Brain microvascular endothelial cell (primary cell): ENCODE measurements at regions not wholly inside any gene's neighbourhood (a gene's known extent, or its start where the extent isn't known, plus 50 kb on each side); places are given as distances from the start of the nearest gene placed in this dataset.

Experiments
- DNase-seq: peaks from one replicate; pipeline ENCODE4 v3.0.0-alpha.2; 2020
- H3K27ac ChIP-seq: fragments of 250-450 bp; sonication (Bioruptor Pico); 2 replicates; pipeline ENCODE4 v1.5.1; 2020; ENCODE audit warnings: mild to moderate bottlenecking, moderate library complexity
- H3K27me3 ChIP-seq: fragments of 250-450 bp; sonication (Bioruptor Pico); replicated peaks from 2 replicates; pipeline ENCODE4 v1.5.1; 2020; ENCODE audit warnings: mild to moderate bottlenecking
- H3K36me3 ChIP-seq: fragments of 250-450 bp; sonication (Bioruptor Pico); replicated peaks from 2 replicates; pipeline ENCODE4 v1.5.1; 2020; ENCODE audit warnings: mild to moderate bottlenecking
- H3K4me3 ChIP-seq: 2 replicates; pipeline ENCODE4 v1.5.1; 2011; ENCODE audit warnings: low read depth, mild to moderate bottlenecking, control low read depth, low read length, moderate library complexity
- CTCF ChIP-seq: IDR thresholded peaks from 2 replicates; pipeline ENCODE4 v1.5.1; 2011; ENCODE audit warnings: low read depth, mild to moderate bottlenecking, moderate library complexity, low read length, control low read depth, inconsistent platforms; ENCODE audit errors: missing control alignments
- in situ Hi-C: cut with HindIII; loops from 2 replicates; pipeline ENCODE4 v1.10.0; 2017; ENCODE audit warnings: low sequenced_read_pairs, low pct_ligation_motif_present

GRCh38 chrX:68995386-68995779 lies 166.6 kb downstream of the EFNB1 start:
- Histone ChIP-seq H3K36me3 (no peaks in the 10 kb centered on the region), H3K27me3 (no peaks in the 10 kb centered on the region), H3K4me3 (no peak overlapping the region), H3K27ac (no peak overlapping the region)
- no peak for DNase-seq
- no peak for TF ChIP-seq CTCF
- in situ Hi-C loops: no loop called here

- no peak for TF ChIP-seq CTCF
- H3K4me3 ChIP-seq: no peak overlapping the region
- in situ Hi-C loops: no loop called here
- no peaks in the 10 kb centered on the region for H3K27me3 ChIP-seq
- no peak overlapping the region for H3K27ac ChIP-seq
- H3K36me3 ChIP-seq: no peaks in the 10 kb centered on the region
- no peak for DNase-seq
Measured at GRCh38 chrX:68994891-68995255, 166.1 kb downstream of the EFNB1 start.

- TF ChIP-seq CTCF: no peak
- Histone ChIP-seq H3K27me3 (no peaks in the 10 kb centered on the region), H3K27ac (no peak overlapping the region), H3K36me3 (no peaks in the 10 kb centered on the region), H3K4me3 (no peak overlapping the region)
- in situ Hi-C loops: no loop called here
- DNase-seq: no peak
Measured at GRCh38 chrX:68994135-68994890, 165.5 kb downstream of the EFNB1 start.

- Histone ChIP-seq H3K27ac (no peak overlapping the region), H3K4me3 (no peak overlapping the region), H3K36me3 (no peaks in the 10 kb centered on the region), H3K27me3 (no peaks in the 10 kb centered on the region)
- no peak for DNase-seq
- in situ Hi-C loops: no loop called here
- no peak for TF ChIP-seq CTCF
Measured at GRCh38 chrX:68992821-68993397, 164.1 kb downstream of the EFNB1 start.

- H3K27me3 ChIP-seq: no peaks in the 10 kb centered on the region
- in situ Hi-C loops: no loop called here
- no peak for DNase-seq
- H3K27ac ChIP-seq: no peak overlapping the region
- no peaks in the 10 kb centered on the region for H3K36me3 ChIP-seq
- no peak for TF ChIP-seq CTCF
- H3K4me3 ChIP-seq: no peak overlapping the region
Measured at GRCh38 chrX:68991691-68992345, 163.0 kb downstream of the EFNB1 start.
